ENCODE measurements at regions not wholly inside any gene's neighbourhood (a gene's known extent, or its start where the extent isn't known, plus 50 kb on each side); places are given as distances from the start of the nearest gene placed in this dataset.

- Histone ChIP-seq H3K27ac (ENCODE audit: low read length) (no peak overlapping the region), H2AFZ (ENCODE audit: low read depth, low read length) (no peak overlapping the region), H3K4me2 (ENCODE audit: low read length) (no peak overlapping the region), H3F3A (ENCODE audit: insufficient read depth, low read length, poor library complexity, severe bottlenecking) (no peaks in the 10 kb centered on the region), H3K9ac (ENCODE audit: low read length) (no peak overlapping the region), H3K27me3 (ENCODE audit: insufficient read depth, low read depth, low read length) (no peaks in the 10 kb centered on the region), H3K79me2 (replicated peaks; ENCODE audit: insufficient read depth, low read length) (no peaks in the 10 kb centered on the region), H3K36me3 (ENCODE audit: insufficient read depth, low read length) (no peaks in the 10 kb centered on the region), H3K4me3 (ENCODE audit: low read length) (no peak overlapping the region), H4K20me1 (ENCODE audit: insufficient read depth) (no peaks in the 10 kb centered on the region), H3K9me2 (ENCODE audit: insufficient read depth, low read length) (no peaks in the 10 kb centered on the region), H3K9me3 (ENCODE audit: low read length) (no peaks in the 10 kb centered on the region)
- TF ChIP-seq SMC3 (conservative IDR thresholded peaks at IDR 0.05; ENCODE audit: poor library complexity) (no peak), EP300 (conservative IDR thresholded peaks at IDR 0.05; ENCODE audit: poor library complexity, severe bottlenecking) (no peak), POLR2AphosphoS5 (IDR thresholded peaks at IDR 0.05) (no peak), TAF1 (IDR thresholded peaks at IDR 0.05; ENCODE audit: low read depth) (no peak), EZH2 (IDR thresholded peaks at IDR 0.05; ENCODE audit: borderline replicate concordance, insufficient read depth, low read length, poor library complexity, severe bottlenecking) (no peak), MXI1 (conservative IDR thresholded peaks at IDR 0.05; ENCODE audit: poor library complexity, severe bottlenecking) (no peak), RAD21 (conservative IDR thresholded peaks at IDR 0.05) (no peak)
- TF ChIP-seq, protein P1, sequence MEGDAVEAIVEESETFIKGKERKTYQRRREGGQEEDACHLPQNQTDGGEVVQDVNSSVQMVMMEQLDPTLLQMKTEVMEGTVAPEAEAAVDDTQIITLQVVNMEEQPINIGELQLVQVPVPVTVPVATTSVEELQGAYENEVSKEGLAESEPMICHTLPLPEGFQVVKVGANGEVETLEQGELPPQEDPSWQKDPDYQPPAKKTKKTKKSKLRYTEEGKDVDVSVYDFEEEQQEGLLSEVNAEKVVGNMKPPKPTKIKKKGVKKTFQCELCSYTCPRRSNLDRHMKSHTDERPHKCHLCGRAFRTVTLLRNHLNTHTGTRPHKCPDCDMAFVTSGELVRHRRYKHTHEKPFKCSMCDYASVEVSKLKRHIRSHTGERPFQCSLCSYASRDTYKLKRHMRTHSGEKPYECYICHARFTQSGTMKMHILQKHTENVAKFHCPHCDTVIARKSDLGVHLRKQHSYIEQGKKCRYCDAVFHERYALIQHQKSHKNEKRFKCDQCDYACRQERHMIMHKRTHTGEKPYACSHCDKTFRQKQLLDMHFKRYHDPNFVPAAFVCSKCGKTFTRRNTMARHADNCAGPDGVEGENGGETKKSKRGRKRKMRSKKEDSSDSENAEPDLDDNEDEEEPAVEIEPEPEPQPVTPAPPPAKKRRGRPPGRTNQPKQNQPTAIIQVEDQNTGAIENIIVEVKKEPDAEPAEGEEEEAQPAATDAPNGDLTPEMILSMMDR (IDR thresholded peaks at IDR 0.05; ENCODE audit: poor library complexity, severe bottlenecking): no peak
- TF ChIP-seq, protein P2, sequence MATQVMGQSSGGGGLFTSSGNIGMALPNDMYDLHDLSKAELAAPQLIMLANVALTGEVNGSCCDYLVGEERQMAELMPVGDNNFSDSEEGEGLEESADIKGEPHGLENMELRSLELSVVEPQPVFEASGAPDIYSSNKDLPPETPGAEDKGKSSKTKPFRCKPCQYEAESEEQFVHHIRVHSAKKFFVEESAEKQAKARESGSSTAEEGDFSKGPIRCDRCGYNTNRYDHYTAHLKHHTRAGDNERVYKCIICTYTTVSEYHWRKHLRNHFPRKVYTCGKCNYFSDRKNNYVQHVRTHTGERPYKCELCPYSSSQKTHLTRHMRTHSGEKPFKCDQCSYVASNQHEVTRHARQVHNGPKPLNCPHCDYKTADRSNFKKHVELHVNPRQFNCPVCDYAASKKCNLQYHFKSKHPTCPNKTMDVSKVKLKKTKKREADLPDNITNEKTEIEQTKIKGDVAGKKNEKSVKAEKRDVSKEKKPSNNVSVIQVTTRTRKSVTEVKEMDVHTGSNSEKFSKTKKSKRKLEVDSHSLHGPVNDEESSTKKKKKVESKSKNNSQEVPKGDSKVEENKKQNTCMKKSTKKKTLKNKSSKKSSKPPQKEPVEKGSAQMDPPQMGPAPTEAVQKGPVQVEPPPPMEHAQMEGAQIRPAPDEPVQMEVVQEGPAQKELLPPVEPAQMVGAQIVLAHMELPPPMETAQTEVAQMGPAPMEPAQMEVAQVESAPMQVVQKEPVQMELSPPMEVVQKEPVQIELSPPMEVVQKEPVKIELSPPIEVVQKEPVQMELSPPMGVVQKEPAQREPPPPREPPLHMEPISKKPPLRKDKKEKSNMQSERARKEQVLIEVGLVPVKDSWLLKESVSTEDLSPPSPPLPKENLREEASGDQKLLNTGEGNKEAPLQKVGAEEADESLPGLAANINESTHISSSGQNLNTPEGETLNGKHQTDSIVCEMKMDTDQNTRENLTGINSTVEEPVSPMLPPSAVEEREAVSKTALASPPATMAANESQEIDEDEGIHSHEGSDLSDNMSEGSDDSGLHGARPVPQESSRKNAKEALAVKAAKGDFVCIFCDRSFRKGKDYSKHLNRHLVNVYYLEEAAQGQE (IDR thresholded peaks at IDR 0.05; ENCODE audit: borderline replicate concordance): no peak
These were observed 105.0 kb upstream of the FOXN3 start for GRCh38 chr14:89521988-89522387.

- H3K9me3 ChIP-seq (ENCODE audit: low read length): no peaks in the 10 kb centered on the region
- H3K4me3 ChIP-seq (ENCODE audit: low read length): no peak overlapping the region
- no peaks in the 10 kb centered on the region for H3K27me3 ChIP-seq (ENCODE audit: insufficient read depth, low read depth, low read length)
- TF ChIP-seq EZH2 (IDR thresholded peaks at IDR 0.05; ENCODE audit: borderline replicate concordance, insufficient read depth, low read length, poor library complexity, severe bottlenecking) (no peak), TAF1 (IDR thresholded peaks at IDR 0.05; ENCODE audit: low read depth) (no peak), RAD21 (conservative IDR thresholded peaks at IDR 0.05) (no peak), EP300 (conservative IDR thresholded peaks at IDR 0.05; ENCODE audit: poor library complexity, severe bottlenecking) (no peak), MXI1 (conservative IDR thresholded peaks at IDR 0.05; ENCODE audit: poor library complexity, severe bottlenecking) (no peak), POLR2AphosphoS5 (IDR thresholded peaks at IDR 0.05) (no peak), SMC3 (conservative IDR thresholded peaks at IDR 0.05; ENCODE audit: poor library complexity) (no peak)
- TF ChIP-seq, protein P2 (IDR thresholded peaks at IDR 0.05; ENCODE audit: borderline replicate concordance): no peak
- TF ChIP-seq, protein P1 (IDR thresholded peaks at IDR 0.05; ENCODE audit: poor library complexity, severe bottlenecking): no peak
- no peaks in the 10 kb centered on the region for H3K36me3 ChIP-seq (ENCODE audit: insufficient read depth, low read length)
- H4K20me1 ChIP-seq (ENCODE audit: insufficient read depth): no peaks in the 10 kb centered on the region
- H3K9me2 ChIP-seq (ENCODE audit: insufficient read depth, low read length): no peaks in the 10 kb centered on the region
- H3K9ac ChIP-seq (ENCODE audit: low read length): no peak overlapping the region
- no peak overlapping the region for H3K4me2 ChIP-seq (ENCODE audit: low read length)
- no peak overlapping the region for H2AFZ ChIP-seq (ENCODE audit: low read depth, low read length)
- no peak overlapping the region for H3K27ac ChIP-seq (ENCODE audit: low read length)
- no peaks in the 10 kb centered on the region for H3K79me2 ChIP-seq (replicated peaks; ENCODE audit: insufficient read depth, low read length)
- no peaks in the 10 kb centered on the region for H3F3A ChIP-seq (ENCODE audit: insufficient read depth, low read length, poor library complexity, severe bottlenecking)
These were observed 102.0 kb upstream of the FOXN3 start for GRCh38 chr14:89519040-89519439.

Data from neural cell (in vitro differentiated cells).